Activated CD8-positive, alpha-beta memory T cell treated with anti-CD3 and anti-CD28 coated beads, Interleukin-2, amount 10 ng/mL, durations not matched to agents 7 days and 5 days (primary cell): ENCODE measurements at regions not wholly inside any gene's neighbourhood (a gene's known extent, or its start where the extent isn't known, plus 50 kb on each side); places are given as distances from the start of the nearest gene placed in this dataset.

Experiments used
- ATAC-seq: fragments of 150-1000 bp; cut with Tn5 transposase; one replicate; pipeline ENCODE4 v1.10.0; 2021; ENCODE audit warnings: moderate library complexity
- CTCF ChIA-PET: fragments of 350-600 bp; sonication (Branson Sonifier 250); formaldehyde crosslinking; loops from one replicate; lab custom pipeline; 2021; ENCODE audit warnings: antibody characterized with exemption; lab: Charles Lee
- DNase-seq: peaks from one replicate; pipeline ENCODE4 v3.0.0-alpha.2; 2020
- H3K27ac Mint-ChIP-seq: one replicate; pipeline ENCODE4 v1.8.0; 2021; ENCODE audit warnings: mild to moderate bottlenecking, mixed read lengths
- H3K27me3 Mint-ChIP-seq: one replicate; pipeline ENCODE4 v1.8.0; 2021; ENCODE audit warnings: mixed read lengths
- H3K36me3 Mint-ChIP-seq: one replicate; pipeline ENCODE4 v1.8.0; 2021; ENCODE audit warnings: mild to moderate bottlenecking, mixed read lengths
- H3K4me1 Mint-ChIP-seq: one replicate; pipeline ENCODE4 v1.8.0; 2021; ENCODE audit warnings: mixed read lengths
- H3K4me3 Mint-ChIP-seq: one replicate; pipeline ENCODE4 v1.8.0; 2021; ENCODE audit warnings: mild to moderate bottlenecking, moderate library complexity, mixed read lengths
- H3K9me3 Mint-ChIP-seq: one replicate; pipeline ENCODE4 v1.8.0; 2022; ENCODE audit warnings: low read depth, mixed read lengths

DNA sequence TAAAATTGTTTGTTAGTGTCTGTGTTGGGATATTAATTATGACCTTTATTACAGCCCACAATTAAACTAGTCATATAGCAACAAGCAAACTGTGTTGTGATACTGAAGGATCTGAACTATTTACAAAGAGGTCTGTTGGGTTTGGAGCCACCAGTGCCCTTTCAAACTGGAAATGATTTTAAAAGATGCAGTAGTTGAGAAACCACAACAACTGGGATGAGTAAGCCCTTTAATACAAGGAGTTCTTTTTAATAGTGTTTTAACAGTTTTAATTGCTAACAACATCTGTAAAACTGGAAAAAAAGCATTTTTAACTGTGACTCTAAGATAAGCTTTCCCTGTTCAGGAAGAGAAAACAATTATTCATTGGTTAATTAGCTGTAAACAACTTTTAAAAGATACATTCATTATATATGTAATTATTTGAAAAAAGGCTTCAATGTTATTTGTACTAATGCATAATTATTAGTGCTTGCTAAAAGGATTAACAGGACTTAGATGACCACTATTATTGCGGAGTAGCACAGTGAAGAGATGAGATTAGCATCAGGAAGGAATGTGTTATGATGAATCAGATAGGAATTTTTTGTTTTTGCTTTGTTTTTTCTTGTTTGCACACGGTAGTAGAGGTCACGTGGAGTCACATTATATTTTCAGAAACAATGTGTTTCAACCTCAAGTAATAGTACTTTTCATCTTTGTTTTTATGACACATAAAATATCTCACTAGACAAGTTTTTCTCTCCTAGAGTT lies 392.7 kb upstream of the FANCL start:
- H3K27ac Mint-ChIP-seq, result no peak overlapping the region
- no peaks in the 10 kb centered on the region for H3K4me1 Mint-ChIP-seq
- CTCF ChIA-PET, result no interaction called here
- no peaks in the 10 kb centered on the region for H3K27me3 Mint-ChIP-seq
- H3K9me3 Mint-ChIP-seq, result no peaks in the 10 kb centered on the region
- H3K36me3 Mint-ChIP-seq, result no peaks in the 10 kb centered on the region
- DNase-seq (no peak), ATAC-seq (no peak)
- H3K4me3 Mint-ChIP-seq, result no peak overlapping the region

GRCh38 chr2:58631986-58632385 lies 390.9 kb upstream of the FANCL start:
- ATAC-seq (no peak), DNase-seq (no peak)
- Mint-ChIP-seq H3K36me3 (no peaks in the 10 kb centered on the region), H3K4me1 (no peaks in the 10 kb centered on the region), H3K9me3 (no peaks in the 10 kb centered on the region), H3K27ac (no peak overlapping the region), H3K27me3 (no peaks in the 10 kb centered on the region), H3K4me3 (no peak overlapping the region)
- CTCF ChIA-PET, result no interaction called here

- Mint-ChIP-seq H3K27ac (no peak overlapping the region), H3K36me3 (no peaks in the 10 kb centered on the region), H3K4me3 (no peak overlapping the region), H3K9me3 (no peaks in the 10 kb centered on the region), H3K4me1 (no peaks in the 10 kb centered on the region), H3K27me3 (no peaks in the 10 kb centered on the region)
- DNase-seq, result no peak
- ATAC-seq, result no peak
- CTCF ChIA-PET, result no interaction called here
Measured at GRCh38 chr2:58629545-58630119, 388.5 kb upstream of the FANCL start.

DNA sequence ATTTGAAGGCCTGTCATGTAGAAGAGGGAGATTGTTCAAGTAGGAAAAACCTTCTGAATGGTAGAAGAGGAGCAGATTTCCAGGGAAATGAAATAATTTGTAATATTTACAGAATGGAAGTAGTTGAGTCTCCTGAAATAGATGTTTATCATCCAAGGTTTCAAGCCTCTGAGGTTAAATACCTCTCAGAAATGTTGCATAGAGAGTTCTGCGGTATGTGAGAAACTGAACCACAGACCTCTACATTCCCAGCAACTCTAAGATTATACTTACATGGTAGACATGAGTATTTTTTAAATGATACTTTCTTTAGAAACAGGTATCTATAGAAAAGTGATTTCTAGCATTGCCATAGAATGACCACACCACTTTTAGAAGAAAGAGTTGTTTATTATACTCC lies 379.8 kb upstream of the FANCL start:
- CTCF ChIA-PET, result no interaction called here
- ATAC-seq, result no peak
- Mint-ChIP-seq H3K9me3 (no peaks in the 10 kb centered on the region), H3K27me3 (no peaks in the 10 kb centered on the region), H3K4me3 (no peak overlapping the region), H3K27ac (no peak overlapping the region), H3K4me1 (no peaks in the 10 kb centered on the region), H3K36me3 (no peaks in the 10 kb centered on the region)
- DNase-seq, result no peak

DNA sequence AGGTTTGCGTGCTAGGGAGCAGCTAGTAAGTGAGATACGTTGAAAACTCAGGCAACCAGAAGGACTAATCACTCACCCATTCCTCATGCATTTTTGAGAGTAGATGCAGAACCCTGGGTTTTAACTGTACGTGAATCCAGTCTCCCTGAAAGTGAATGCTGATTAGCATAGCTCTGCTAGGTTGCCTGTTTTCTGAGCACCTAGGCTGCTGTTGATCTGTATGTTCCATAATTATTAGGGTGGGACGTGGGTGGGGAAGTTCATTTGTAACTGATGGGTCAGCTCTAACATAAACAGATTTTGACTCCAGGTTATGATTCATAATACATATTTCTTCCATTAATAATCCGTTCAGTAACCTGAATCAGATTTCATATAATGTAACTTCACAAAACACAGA lies 379.0 kb upstream of the FANCL start:
- H3K36me3 Mint-ChIP-seq, result no peaks in the 10 kb centered on the region
- H3K27me3 Mint-ChIP-seq, result no peaks in the 10 kb centered on the region
- no peak overlapping the region for H3K27ac Mint-ChIP-seq
- no peaks in the 10 kb centered on the region for H3K4me1 Mint-ChIP-seq
- ATAC-seq, result no peak
- CTCF ChIA-PET, result no interaction called here
- no peaks in the 10 kb centered on the region for H3K9me3 Mint-ChIP-seq
- no peak overlapping the region for H3K4me3 Mint-ChIP-seq
- no peak for DNase-seq

- CTCF ChIA-PET, result no interaction called here
- H3K36me3 Mint-ChIP-seq, result no peaks in the 10 kb centered on the region
- DNase-seq (no peak), ATAC-seq (no peak)
- no peaks in the 10 kb centered on the region for H3K9me3 Mint-ChIP-seq
- H3K4me1 Mint-ChIP-seq, result no peaks in the 10 kb centered on the region
- no peaks in the 10 kb centered on the region for H3K27me3 Mint-ChIP-seq
- H3K27ac Mint-ChIP-seq, result no peak overlapping the region
- no peak overlapping the region for H3K4me3 Mint-ChIP-seq
Measured at GRCh38 chr2:58616961-58617360, 375.8 kb upstream of the FANCL start.

DNA sequence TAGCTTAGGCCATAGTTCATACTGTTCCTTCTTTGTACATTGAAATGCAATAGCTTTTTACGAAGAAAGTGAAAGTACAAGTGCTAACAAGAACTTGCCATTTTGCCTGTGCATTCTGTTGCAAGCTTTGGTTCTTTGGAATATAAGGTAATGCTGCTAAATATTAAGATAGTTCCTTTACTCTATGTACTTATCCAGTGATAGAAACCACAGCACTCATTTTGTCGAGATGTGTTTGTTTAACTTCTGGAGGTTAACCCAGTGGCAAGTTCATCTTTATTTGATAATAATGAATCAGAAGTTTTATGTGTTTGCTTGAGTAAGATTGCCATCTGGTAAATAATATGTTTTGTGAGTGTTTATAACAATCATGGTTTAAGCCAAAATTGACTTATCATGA lies 373.1 kb upstream of the FANCL start:
- ATAC-seq (no peak), DNase-seq (no peak)
- H3K36me3 Mint-ChIP-seq, result no peaks in the 10 kb centered on the region
- no peaks in the 10 kb centered on the region for H3K27me3 Mint-ChIP-seq
- CTCF ChIA-PET, result no interaction called here
- no peaks in the 10 kb centered on the region for H3K9me3 Mint-ChIP-seq
- H3K4me1 Mint-ChIP-seq, result no peaks in the 10 kb centered on the region
- H3K4me3 Mint-ChIP-seq, result no peak overlapping the region
- no peak overlapping the region for H3K27ac Mint-ChIP-seq

DNA sequence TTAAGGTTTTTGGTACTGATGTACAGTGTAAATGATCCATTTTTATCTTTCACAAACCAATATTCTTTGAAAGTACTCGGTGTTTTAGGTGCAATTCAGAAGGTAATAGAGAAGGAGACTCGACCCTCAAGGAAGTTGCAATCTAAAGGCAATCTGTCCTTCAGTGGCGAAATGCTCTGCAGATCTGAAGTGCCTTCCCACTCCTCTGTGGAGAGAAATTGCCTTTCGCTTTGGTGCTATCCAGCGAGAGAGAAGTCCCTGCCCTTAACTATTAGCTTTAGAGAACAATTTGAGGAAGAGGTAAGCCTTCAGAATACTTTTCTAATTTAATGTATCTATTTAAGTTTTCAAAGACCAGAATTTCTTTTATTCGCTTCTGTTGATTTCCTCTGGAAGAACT lies 371.8 kb upstream of the FANCL start:
- Mint-ChIP-seq H3K4me3 (no peak overlapping the region), H3K4me1 (no peaks in the 10 kb centered on the region), H3K27ac (no peak overlapping the region), H3K27me3 (no peaks in the 10 kb centered on the region), H3K36me3 (no peaks in the 10 kb centered on the region), H3K9me3 (no peaks in the 10 kb centered on the region)
- CTCF ChIA-PET, result interaction anchor here (0.7 kb wide), 1 partner anchor 150 kb away, joined by 4 read pairs; no protein-coding TSS in a partner anchor
- no peak for ATAC-seq
- no peak for DNase-seq

DNA sequence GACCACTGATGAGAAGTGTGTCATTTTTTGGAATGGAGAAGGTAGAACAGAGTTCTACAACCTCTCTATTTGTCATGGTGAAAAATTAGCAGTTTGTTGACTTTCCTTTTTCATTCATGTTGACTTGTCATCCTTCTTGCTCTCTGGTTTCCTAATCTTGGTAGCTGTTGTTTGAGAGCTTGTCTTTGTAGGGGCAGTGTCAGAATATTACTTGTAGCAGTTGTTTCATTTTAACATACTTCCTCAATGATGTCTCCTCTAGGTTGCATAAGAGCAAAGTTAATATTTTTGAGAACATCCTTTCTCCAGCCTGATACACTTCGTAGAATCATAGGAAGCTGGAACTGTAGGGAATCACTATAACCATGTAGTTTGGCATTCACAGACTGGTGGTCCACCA lies 368.2 kb upstream of the FANCL start:
- ATAC-seq (no peak), DNase-seq (no peak)
- CTCF ChIA-PET, result no interaction called here
- Mint-ChIP-seq H3K36me3 (no peaks in the 10 kb centered on the region), H3K9me3 (no peaks in the 10 kb centered on the region), H3K4me3 (no peak overlapping the region), H3K27ac (no peak overlapping the region), H3K27me3 (no peaks in the 10 kb centered on the region), H3K4me1 (no peaks in the 10 kb centered on the region)

- CTCF ChIA-PET, result no interaction called here
- ATAC-seq, result no peak
- H3K36me3 Mint-ChIP-seq, result no peaks in the 10 kb centered on the region
- no peaks in the 10 kb centered on the region for H3K27me3 Mint-ChIP-seq
- H3K4me3 Mint-ChIP-seq, result no peak overlapping the region
- no peak for DNase-seq
- H3K27ac Mint-ChIP-seq, result no peak overlapping the region
- H3K9me3 Mint-ChIP-seq, result no peaks in the 10 kb centered on the region
- no peaks in the 10 kb centered on the region for H3K4me1 Mint-ChIP-seq
Measured at GRCh38 chr2:58608146-58608545, 367.0 kb upstream of the FANCL start.

DNA sequence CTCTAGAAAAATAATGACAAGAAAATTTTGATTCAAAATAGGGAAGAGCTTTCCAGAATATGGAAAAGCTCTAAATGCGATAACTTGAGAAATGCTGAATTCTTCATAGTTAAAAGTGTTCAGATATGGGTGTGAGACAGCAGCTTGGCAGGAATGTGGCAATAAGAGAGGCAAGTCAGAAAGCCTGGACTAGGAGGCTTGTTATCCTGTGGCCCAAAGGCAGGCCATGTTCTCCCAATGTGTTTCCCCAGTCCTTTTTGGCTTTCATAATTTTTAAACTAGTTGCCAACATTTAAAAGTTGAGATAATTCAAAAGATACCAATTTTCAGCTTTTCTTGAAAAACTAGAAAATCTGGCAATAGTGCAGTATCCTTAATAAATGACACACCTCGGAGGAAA lies 366.3 kb upstream of the FANCL start:
- CTCF ChIA-PET, result no interaction called here
- H3K9me3 Mint-ChIP-seq, result no peaks in the 10 kb centered on the region
- no peaks in the 10 kb centered on the region for H3K36me3 Mint-ChIP-seq
- H3K4me3 Mint-ChIP-seq, result no peak overlapping the region
- H3K27ac Mint-ChIP-seq, result no peak overlapping the region
- ATAC-seq (no peak), DNase-seq (no peak)
- H3K27me3 Mint-ChIP-seq, result no peaks in the 10 kb centered on the region
- no peaks in the 10 kb centered on the region for H3K4me1 Mint-ChIP-seq

DNA sequence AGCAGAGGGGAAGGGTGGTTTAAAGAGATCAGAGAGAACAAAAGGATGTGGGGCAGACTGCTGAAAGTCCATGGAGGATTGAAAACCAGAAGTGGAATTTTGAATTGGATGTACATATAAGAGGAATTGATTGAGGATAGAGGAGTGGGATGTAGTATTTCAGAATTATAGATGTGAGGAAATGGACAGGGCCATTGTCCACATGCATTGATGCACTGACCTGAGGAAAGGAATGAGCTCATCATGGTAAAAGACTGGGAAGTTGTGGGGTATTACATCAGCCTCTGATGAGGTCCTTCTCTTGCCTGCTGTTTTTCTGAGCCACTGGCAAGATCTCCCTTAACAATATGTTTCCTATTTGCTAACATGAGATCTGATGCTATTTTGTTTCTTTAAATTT lies 365.7 kb upstream of the FANCL start:
- ATAC-seq (no peak), DNase-seq (no peak)
- CTCF ChIA-PET, result no interaction called here
- no peaks in the 10 kb centered on the region for H3K9me3 Mint-ChIP-seq
- H3K4me3 Mint-ChIP-seq, result no peak overlapping the region
- H3K27ac Mint-ChIP-seq, result no peak overlapping the region
- no peaks in the 10 kb centered on the region for H3K27me3 Mint-ChIP-seq
- H3K36me3 Mint-ChIP-seq, result no peaks in the 10 kb centered on the region
- no peaks in the 10 kb centered on the region for H3K4me1 Mint-ChIP-seq

- ATAC-seq (no peak), DNase-seq (no peak)
- no peaks in the 10 kb centered on the region for H3K36me3 Mint-ChIP-seq
- no peak overlapping the region for H3K27ac Mint-ChIP-seq
- CTCF ChIA-PET, result no interaction called here
- H3K4me3 Mint-ChIP-seq, result no peak overlapping the region
- no peaks in the 10 kb centered on the region for H3K27me3 Mint-ChIP-seq
- no peaks in the 10 kb centered on the region for H3K9me3 Mint-ChIP-seq
- no peaks in the 10 kb centered on the region for H3K4me1 Mint-ChIP-seq
Measured at GRCh38 chr2:58604096-58604495, 363.0 kb upstream of the FANCL start.

DNA sequence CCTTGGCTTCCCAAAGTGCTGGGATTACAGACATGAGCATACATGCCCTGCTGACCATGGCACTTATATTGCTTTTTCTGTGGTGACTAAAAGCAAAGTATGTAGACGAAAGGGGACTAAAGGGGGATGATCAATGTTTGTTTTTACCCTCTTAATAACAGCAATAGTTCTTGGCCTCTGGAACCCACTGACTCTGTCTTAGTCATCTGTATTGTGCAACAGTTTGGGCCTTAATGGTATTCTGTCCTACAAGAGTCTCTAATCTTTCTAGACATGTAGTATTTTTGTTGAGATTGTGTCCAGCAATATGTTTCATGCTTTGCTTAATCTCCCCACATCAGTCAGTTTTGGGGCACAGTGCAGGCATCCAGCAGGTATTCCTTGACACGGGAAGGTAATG lies 359.9 kb upstream of the FANCL start:
- H3K27me3 Mint-ChIP-seq, result no peaks in the 10 kb centered on the region
- CTCF ChIA-PET, result no interaction called here
- H3K27ac Mint-ChIP-seq, result no peak overlapping the region
- no peaks in the 10 kb centered on the region for H3K36me3 Mint-ChIP-seq
- H3K4me1 Mint-ChIP-seq, result no peaks in the 10 kb centered on the region
- DNase-seq (no peak), ATAC-seq (no peak)
- H3K9me3 Mint-ChIP-seq, result no peaks in the 10 kb centered on the region
- H3K4me3 Mint-ChIP-seq, result no peak overlapping the region
